ENCODE measurements at regions not wholly inside any gene's neighbourhood (a gene's known extent, or its start where the extent isn't known, plus 50 kb on each side); places are given as distances from the start of the nearest gene placed in this dataset.
"Not testable (repeated sequence)": the region's sequence is repeated elsewhere in the genome, so short reads cannot be mapped to it uniquely, and the experiment has no call there.

DNA sequence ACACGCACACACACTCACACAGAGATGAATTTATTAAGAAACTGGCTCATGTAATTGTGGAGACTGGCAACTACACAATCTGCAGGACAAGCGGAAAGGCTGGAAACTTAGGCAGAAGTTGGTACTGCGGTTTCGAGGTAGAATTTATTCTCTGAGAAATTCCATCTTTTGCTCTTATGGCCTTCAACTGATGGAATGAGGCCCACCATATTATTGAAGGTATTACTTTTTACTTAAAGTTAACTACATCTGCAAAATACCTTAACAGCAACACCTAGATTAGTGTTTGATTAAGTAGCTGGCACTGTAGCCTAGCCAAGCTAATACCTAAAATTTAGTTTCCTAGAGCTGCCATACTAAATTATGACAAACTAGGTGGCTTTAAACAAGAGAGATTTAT lies 384.0 kb upstream of the UBE2E3 start:
- no peak for FAIRE-seq

DNA sequence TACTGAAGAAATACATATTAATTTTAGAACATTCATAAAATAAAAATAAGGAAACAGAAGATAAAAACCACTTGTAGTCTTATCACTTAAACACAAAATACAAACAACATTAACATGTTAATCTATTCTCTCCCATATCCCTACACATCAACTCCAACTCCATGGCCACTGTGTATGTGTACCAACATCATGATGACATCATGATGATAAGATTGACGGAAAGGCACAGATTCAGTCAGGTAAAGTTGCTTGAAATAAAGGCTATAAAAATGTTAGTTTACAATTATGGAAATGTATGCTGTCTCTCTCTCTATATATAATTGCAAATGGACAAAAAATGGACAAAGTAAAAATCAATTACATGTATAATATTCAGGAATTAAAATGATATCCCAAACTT lies 388.5 kb upstream of the UBE2E3 start:
- no peak for FAIRE-seq

DNA sequence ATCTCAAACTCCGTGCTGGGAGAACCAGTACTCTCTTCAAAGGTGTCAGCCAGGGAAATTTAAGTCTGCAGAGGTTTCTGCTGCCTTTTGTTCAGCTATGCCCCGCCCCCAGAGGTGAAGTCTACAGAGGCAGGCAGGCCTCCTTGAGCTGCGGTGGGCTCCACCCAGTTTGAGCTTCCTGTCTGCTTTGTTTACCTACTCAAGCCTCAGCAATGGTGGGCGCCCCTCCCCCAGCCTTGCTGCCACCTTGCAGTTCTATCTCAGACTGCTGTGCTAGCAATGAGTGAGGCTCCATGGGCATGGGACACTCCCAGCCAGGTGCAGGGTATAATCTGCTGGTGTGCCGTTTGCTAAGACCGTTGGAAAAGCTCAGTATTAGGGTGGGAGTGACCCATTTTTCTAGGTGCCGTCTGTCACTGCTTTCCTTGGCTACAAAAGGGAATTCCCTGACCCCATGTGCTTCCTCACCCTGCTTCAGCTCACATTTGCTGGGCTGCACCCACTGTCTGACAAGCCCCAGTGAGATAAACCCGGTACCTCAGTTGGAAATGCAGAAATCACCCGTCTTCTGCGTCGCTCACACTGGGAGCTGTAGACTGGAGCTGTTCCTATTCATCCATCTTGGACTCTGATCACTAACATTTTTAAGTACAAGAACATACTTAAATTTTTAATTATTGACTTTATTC lies 389.2 kb upstream of the UBE2E3 start:
- not testable (repeated sequence) for FAIRE-seq

DNA sequence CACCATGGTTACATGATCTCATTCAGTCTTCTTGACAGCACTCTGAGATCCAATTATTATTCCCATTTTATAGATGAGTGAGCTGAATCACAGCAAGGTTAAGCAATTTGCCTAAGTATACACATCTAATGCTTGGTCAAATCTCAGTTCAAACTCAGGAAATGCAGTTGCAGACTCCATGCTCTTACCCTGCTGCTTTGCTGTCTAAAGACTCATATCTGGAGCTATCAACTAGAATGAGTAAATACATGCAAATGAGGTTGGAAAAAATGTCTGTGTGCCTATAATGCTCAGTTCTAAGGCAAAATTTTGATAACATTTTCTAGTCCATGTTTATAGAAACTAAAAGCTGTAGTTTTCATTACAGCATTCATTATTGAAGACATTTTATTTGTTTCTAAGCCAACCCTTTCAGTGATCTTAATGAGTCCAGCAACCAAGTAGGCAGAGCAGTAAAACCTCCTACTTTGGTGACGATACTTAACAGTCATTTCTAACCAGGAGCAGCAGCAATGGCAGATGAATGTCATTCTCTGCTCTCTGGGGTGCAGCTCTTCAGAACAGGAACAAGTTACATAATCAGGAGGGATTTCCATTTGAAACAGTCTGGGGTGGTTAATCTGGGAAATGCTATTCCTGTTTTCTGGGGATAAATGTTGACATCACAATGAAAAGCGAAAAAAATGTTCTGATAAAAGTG lies 396.8 kb upstream of the UBE2E3 start:
- FAIRE-seq, result no peak

DNA sequence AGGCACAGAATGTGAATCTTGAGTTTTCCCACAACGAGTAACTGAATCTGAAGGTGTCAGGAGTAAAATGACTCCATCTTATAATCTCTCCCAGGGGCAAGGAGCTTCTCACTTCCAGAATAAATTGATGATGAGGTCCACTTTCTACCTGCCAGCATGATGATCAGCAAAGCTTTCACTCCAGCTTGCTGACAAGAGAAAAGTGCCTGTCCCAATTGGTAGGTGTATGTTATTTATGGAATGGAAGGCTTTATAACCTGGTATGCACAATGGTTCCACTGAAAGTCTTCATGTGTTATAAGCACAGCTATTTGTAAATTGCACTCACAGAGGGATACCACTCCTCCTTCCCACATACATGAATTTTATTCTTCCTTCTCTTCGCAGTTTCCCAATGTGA lies 401.0 kb upstream of the UBE2E3 start:
- FAIRE-seq, result no peak

DNA sequence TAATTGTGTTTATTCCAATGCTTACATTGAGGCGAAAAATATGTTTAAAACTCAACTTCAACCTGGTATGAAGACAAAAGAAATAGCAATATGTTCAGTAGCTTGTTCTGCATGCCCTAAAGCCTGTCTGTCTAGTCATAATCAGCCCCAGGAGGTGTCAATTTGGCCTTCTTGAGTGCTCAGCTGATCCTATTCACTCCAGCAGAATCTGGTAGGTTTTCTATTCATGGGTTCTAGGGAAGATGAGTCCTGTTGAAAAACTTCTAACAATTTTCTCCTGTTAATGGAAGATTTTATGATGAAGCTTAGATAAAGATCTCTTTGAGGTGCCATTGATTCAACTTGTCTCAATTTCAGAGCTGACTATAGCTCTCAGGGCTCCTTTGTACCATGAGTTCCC lies 402.0 kb upstream of the UBE2E3 start:
- FAIRE-seq, result no peak

DNA sequence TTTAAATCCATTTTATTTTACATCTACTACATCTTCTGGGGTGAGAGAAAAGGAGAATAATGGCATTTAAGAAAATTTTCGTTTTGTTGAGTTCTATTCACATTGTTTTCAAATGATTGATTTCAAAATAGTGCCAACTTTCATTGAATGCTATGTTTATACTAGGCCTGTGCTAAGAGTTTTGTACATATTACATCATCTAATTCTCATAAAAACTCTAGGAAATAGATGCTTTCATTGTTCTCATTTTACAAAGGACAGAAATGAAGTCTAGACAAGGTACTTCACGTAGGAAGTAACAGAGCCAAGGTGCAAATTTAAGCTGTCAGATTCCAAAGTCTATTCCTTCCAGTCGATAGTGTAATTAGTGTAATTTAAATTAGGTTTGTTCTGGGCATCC lies 402.8 kb upstream of the UBE2E3 start:
- FAIRE-seq, result no peak

DNA sequence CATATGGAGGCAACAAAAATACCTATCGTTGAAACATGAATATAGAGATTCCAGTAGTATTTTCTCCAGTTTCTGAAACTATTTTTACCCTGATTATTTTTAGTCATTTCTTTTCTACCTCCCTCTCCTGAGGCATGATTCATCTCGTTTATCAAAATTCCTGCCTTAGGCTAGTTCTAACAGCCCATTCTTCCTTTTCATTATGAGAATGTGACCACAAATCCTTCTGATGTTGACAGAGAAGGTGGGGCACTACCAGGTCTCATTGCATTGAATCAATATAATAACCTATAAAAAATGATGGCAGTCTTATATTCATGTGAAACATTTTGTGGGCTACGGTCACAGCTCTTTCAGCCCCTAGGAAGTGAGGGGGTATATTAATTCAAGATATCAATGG lies 406.5 kb upstream of the UBE2E3 start:
- no peak for FAIRE-seq

DNA sequence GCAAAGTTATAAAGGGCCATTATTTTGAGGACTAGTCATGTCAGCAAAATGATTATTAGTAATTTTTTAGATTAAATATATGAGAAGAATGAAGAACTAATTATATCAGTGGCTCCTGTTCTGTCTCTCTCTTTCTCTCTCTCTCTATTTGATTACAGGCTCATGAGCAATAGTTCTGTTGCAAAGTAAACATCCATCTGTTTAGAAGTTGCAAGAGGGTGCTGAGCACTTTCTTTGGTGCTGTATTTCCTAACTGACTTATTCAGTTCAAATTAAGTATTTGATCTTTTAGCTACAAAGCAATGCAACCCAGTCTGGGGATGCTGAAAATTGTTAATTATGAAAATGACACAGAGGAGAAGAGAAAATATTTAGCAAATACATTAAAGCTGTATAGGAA lies 408.1 kb upstream of the UBE2E3 start:
- no peak for FAIRE-seq

DNA sequence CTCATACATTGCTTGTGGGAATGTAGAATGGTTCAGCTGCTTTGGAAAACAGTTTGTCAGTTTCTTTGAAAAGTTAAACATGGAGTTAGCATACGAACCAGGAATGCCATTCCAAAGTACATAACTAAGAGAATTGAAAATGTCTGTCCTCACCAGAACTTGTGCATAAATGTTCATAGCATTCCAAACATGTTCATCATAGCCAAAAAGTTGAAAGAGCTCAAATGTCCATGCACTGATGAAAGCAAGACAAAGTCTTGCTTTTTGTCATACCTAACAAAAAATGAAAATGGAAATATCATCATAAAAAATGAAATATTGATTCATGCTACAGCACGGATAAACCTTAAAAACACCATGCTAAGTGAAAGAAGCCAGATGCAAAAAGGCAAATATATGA lies 408.8 kb upstream of the UBE2E3 start:
- FAIRE-seq, result no peak

DNA sequence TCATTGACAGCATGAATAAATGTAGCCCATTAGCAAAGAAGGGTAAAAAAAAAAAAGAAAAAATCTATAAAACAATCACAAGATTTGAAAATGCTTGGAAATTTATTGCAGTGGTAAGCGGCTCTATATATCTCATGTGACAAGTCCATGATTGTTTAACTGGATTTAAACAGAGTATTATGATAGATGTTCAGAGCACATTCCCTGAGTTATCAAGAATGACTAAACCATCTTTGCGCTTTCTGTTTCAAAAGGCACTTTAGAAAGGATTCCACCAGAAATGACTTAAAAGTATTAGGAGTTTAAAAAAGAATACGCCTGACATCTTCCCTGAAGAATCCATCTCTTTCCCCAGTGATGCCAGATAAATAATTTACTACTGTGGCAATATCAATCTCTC lies 409.5 kb upstream of the UBE2E3 start:
- FAIRE-seq, result peak; percentile 43

DNA sequence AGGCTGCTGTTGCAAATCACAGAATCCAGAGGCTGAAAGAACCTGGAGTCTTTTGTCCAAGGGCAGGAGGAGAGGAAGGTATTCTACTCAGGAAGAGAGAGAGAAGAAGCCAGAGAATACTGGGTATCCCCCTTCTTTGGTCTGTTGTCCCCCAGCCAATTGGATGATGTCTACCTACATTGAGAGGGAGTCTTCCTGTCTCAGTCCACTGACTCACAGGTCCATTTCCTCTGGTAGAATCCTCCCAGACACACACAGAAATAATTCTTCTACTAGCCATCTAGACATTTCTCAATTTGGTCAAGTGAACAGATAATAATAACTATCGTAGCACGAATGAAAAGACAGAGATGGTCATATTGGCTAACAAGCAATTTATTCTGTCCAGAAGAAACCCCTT lies 416.4 kb upstream of the UBE2E3 start:
- FAIRE-seq, result no peak

DNA sequence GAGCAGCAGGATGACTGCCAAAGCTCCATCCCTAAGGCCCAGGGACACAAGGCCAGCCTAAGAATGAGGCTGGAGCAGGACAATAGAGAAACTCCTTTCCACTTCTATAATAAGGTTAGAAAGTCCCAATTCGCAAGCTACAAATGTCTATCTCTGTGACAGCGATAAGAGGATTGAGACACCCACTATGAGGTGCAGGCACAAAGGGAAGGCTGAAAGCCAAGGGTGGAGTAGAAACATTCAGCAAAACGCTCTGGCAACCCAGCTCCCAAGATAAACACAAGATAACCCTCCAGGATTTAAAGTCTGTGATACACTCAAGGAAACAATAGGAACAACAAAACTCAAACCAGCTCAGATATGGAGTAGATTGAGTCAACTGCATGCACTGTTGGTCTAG lies 418.0 kb upstream of the UBE2E3 start:
- FAIRE-seq, result no peak

DNA sequence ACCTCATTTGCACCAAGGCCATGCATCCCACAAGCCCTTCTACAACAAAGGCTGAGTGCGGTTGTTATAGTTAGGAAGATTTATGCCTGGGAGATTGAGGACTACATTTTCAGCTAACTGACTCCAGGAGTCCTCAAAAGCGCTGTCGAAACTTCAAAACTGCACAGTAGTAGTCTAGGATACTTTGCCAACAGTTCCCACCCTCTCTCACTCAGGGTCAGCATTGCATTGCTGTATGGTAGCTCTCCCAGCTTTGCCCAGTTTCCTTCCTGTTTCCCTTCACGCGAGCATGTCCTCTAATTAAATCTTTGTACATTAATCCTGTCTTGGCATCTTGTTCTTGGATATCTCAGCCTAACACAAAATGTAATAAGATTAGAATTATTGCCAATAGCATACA lies 420.6 kb upstream of the UBE2E3 start:
- no peak for FAIRE-seq

DNA sequence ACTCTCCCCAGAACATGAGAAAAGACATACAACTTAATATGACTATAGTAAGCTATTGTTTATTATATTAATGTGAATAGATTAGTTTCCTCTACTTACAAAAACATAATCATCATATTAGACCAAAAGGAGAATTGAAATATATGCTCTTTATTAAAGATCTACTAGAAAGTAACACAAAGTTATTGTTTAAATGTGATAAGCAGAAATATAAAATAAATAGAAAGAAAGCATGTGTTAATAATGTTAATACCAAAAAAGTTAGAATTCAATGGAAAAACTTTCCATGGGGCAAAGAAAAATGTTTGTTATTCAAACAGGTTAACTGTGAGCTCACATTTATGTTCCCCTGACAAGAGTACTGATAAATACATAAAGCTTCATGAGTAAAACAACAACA lies 421.4 kb upstream of the UBE2E3 start:
- no peak for FAIRE-seq

DNA sequence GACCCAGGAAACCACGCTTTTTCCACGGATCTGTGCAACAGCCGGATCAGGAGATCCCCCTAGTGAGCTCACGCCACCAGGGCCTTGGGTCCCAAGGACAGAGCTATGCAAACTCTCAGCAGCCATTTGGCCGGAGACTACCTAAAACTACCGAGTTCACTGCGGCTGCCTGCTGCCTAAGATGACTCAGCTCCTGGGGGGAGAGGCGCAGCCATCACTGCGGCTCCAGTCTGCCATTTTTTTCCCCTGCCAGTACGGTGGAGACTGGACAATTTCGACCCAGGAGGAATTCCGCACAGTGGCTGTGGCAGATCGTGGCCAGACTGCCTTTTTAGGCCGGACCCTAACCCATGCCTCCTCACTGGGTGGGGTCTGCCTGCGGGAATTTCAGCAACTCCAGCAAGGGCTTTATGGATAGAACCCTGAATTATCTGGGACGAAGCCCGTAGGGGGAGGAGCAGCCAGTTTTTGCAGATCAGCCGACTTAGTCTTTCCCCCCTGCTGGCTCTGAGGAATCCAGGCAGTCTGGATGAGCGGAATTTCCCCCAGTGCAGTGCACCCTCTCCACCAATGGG lies 424.9 kb upstream of the UBE2E3 start:
- no peak for FAIRE-seq

DNA sequence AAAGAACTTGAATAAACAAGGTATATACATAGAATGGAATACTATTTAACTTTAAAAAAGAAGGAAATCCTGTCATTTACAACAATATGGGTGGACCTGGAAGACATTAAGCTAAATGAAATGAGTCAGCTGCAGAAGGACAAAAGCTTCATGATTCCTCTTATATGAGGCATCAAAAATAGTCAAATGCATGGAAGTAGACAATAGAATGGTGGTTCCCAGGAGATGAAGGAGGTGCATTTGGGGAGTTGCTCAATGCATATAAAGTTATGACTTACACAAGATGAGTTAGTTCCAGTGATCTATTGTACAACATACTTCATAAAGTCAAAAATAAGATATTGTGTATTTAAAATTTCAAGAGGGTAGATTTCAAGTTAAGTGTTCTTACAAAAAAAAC lies 426.1 kb upstream of the UBE2E3 start:
- FAIRE-seq, result no peak

DNA sequence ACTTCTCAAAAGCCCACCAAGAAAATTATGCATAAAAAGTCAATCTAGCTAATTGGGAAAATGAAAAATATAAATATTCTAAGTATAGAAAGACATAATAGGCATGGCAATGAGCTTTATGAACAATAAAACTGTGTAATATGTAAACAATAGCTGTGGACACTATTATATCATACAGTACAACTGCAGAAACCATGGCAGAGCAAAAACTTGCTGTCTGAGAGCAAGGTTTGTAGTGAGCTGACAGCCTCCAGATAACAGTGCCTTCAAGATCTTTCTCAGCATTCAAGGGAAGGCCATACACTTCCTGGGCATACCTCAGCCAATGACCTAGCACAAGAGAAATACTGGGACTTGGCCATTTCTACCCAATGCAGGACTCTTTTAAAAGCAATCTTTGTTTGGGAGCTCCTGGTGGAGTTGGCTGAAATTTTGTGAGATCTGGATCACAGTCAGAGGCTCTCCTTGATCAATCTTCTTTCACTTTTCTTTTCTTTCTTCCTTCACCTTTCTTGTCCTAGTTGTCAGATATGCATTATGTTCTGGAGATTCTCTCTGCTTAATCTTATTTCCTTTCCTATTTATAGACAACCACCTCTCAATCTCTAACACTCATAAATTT lies 427.2 kb upstream of the UBE2E3 start:
- FAIRE-seq, result no peak

DNA sequence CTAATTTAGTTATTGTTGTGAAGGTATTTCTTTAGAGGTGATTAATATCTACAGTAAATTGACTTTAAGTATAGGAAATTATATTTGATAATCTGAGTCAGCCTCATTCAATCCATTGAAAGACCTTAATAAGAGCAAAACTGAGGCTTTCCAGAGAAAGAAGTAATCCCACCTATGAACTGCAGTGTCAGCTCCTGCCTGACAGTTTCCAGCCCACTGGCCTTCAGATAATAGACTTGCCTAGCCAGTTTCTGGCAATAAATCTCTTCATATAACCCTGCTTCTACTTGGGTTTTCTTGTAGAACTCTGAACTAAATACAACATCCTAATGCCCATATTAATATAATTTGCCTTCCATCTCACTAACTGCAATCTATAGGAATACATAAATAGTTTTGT lies 437.9 kb upstream of the UBE2E3 start:
- FAIRE-seq, result no peak

DNA sequence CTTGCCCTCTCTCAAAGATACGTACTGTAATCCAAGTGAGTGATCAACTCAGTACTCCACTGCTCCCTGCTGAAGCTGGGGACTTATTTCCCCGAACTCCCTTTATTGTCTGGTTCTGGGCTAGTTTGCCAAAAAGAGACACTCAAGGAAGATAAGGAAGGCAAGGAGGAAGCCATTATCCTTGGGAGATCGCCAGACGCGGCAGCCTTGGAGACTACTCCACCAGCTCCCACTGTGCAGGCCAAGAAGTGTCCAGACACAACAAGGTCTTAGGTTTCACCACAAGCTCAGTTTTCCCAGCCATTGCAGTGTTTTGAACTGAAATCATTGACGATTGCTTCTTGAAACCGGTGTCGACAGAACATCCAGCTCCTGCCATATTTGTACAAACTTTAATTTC lies 439.6 kb upstream of the UBE2E3 start:
- no peak for FAIRE-seq

DNA sequence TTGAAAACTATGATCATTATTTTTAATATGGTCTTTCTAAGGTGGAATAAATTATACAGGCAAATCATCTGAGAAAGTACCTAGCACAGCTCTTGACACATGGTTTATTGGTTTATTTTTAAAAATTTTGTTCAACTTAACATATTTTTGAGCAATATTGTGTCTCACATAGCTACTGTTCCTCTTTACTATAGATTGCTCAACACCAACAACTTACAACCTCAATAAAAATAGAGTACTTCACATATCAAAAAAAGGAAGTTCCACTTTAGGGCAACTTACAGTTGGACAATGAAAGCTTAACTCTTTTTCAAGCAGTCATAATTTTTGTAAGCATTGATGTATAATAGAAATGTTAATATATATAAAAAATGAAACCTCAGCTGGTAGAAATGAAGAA lies 440.9 kb upstream of the UBE2E3 start:
- FAIRE-seq, result no peak

DNA sequence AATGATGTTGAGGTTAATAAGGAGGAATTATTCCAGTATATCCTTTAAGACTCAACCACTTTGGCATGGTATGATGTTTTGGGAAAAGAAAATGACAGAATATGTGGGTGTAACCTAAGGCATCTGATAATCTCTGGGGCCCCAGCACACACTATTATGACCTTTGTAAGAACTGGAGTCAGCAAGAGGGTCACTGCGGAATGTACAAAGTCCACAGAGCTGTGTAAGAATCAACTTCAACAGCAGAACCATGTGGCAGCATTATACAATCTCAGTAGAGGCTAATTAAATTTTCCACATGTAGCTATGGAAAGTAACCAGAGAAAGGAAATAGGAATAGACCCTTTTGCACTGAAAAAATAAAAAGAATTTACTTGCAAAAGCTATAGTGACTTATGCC lies 445.1 kb upstream of the UBE2E3 start:
- FAIRE-seq, result no peak

DNA sequence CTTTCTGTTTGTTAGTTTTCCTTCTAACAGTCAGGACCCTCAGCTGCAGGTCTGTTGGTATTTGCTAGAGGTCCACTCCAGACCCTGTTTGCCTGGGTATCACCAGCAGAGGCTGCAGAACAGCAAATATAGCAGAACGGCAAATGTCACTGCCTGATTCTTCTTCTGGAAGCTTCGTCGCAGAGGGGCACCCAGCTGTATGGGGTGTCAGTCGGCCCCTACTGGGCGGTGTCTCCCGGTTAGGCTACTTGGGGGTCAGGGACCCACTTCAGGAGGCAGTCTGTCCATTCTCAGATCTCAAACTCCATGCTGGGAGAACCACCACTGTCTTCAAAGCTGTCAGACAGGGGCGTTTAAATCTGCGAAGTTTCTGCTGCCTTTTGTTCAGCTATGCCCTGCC lies 448.6 kb upstream of the UBE2E3 start:
- not testable (repeated sequence) for FAIRE-seq

DNA sequence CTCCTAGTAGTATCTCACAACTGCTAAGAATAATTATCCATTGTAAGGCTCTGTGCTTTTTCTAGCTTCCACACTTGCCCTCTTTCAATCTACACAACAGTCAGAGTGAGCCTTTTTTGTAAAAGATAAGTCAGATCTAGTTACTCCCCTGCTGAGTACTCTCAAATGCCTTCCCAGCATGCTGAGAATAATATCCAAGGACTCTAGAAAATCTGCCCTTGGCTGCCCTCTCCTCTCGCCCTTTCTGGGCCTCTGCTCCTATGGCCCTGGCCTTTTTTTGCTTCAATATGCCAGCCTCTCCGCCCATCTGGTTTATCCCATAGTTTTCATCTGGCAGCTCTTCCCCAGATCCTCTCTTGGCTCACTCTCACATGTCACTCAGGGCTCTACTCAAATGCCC lies 455.9 kb upstream of the UBE2E3 start:
- FAIRE-seq, result no peak
